ENCODE measurements at regions not wholly inside any gene's neighbourhood (a gene's known extent, or its start where the extent isn't known, plus 50 kb on each side); places are given as distances from the start of the nearest gene placed in this dataset.

GRCh38 chr4:35253331-35253730 lies 991.0 kb downstream of the ARAP2 start:
- no peak for DNase-seq (ENCODE audit: low read depth)
- no peak overlapping the region for H3K4me3 ChIP-seq (ENCODE audit: low read length)
- TF ChIP-seq CTCF (conservative IDR thresholded peaks at IDR 0.05; ENCODE audit: low read depth, low read length), result no peak

DNA sequence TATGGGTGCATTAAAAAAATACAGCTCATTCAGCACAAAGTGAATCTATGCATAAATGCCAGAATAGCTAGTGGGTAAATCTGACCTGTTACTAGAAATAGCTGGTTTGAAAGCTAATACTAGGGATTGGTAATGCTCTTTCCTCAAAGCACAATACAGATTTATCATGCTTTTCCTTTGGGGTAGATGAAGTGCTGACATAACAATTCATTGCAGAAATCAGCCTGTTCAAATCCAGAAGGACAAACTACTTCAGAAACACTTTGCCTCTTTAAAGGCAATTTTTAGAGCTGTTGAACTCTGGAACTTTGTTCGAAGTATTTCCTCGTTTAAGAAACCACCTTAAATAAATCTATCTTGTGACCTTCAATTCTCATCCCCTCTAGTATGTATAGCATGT lies 957.9 kb downstream of the ARAP2 start:
- H3K4me3 ChIP-seq (ENCODE audit: low read length), result no peak overlapping the region

DNA sequence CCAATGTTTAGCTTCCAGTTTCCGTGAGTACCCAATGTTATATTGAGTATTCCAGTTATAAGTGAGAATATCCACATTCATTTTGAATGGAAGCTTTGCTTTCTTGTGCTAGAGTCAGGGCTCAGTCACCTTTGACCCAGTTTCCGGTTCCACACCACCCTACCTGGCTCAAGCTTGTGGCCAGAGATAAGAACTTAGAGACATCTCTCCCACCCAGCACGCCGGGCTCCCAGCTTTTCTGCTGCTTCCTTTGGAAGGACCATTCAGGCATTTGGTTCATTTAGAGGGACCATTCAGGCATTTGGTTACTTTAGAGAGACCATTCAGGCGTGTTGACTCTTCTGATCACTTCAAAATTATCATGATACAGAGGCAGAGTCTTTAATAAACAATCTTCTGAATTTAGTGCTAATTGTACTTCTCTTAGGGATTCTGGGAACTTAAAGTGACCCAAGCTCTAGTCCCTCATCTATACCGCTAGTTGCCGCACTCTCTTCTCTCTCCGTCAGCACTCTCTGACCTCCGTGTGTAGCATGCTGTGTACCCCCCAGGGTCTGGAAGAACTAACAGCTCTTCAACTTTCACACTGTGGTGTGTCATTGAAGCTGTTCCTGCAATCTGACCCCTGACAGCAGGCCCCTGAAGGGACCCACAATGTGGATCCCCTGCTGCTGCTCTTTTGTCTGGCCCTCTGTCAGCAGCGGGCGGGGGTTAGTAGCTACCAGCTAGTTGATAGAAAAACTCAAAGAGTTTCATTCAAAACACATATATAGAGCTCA lies 943.1 kb downstream of the ARAP2 start:
- H3K4me3 ChIP-seq (ENCODE audit: low read length), result no peak overlapping the region
- no peak for TF ChIP-seq CTCF (conservative IDR thresholded peaks at IDR 0.05; ENCODE audit: low read depth, low read length)
- no peak for DNase-seq (ENCODE audit: low read depth)

More for the DNA sequence above, 957.9 kb downstream of the ARAP2 start:
- TF ChIP-seq CTCF (conservative IDR thresholded peaks at IDR 0.05; ENCODE audit: low read depth, low read length), result no peak
- no peak for DNase-seq (ENCODE audit: low read depth)

DNA sequence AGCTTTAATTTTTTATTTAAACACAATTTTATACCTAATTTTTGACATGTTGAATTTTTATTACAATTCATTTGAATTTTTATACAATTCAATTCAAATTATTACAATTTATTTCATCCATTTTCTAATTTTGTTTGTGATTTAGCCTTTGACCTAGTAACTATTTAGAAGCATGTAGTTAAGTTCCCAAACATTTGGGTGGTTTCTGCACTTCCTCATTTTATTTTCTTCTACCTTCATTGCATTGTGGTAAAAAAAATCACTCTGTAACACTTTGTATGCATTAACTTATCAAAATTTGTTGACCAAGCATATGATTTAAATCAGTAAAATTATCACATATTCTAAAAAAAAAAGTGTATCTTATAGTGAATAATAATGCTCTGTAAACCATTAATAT lies 928.9 kb downstream of the ARAP2 start:
- DNase-seq (ENCODE audit: low read depth), result no peak
- no peak overlapping the region for H3K4me3 ChIP-seq (ENCODE audit: low read length)
- no peak for TF ChIP-seq CTCF (conservative IDR thresholded peaks at IDR 0.05; ENCODE audit: low read depth, low read length)

GRCh38 chr4:35325908-35326453 lies 918.3 kb downstream of the ARAP2 start:
- no peak for TF ChIP-seq CTCF (conservative IDR thresholded peaks at IDR 0.05; ENCODE audit: low read depth, low read length)
- H3K4me3 ChIP-seq (ENCODE audit: low read length), result no peak overlapping the region
- DNase-seq (ENCODE audit: low read depth), result no peak

GRCh38 chr4:35342833-35343232 lies 901.5 kb downstream of the ARAP2 start:
- H3K4me3 ChIP-seq (ENCODE audit: low read length), result no peak overlapping the region
- no peak for TF ChIP-seq CTCF (conservative IDR thresholded peaks at IDR 0.05; ENCODE audit: low read depth, low read length)
- DNase-seq (ENCODE audit: low read depth), result no peak

- no peak for TF ChIP-seq CTCF (conservative IDR thresholded peaks at IDR 0.05; ENCODE audit: low read depth, low read length)
Measured at GRCh38 chr4:35347276-35347675, 897.0 kb downstream of the ARAP2 start.

More at GRCh38 chr4:35347276-35347675, 897.0 kb downstream of the ARAP2 start:
- DNase-seq (ENCODE audit: low read depth), result no peak
- no peak overlapping the region for H3K4me3 ChIP-seq (ENCODE audit: low read length)

All from retinal pigment epithelial cell (primary cell).